ENCODE measurements at regions not wholly inside any gene's neighbourhood (a gene's known extent, or its start where the extent isn't known, plus 50 kb on each side); places are given as distances from the start of the nearest gene placed in this dataset.
A peak's percentile ranks its signal among the peaks of the same experiment; 100 is the strongest.

GRCh38 chr13:105200181-105200580, 1335.3 kb downstream of the EFNB2 start:
- Histone ChIP-seq H3K4me3 (no peak overlapping the region), H3K4me1 (ENCODE audit: insufficient read depth) (no peaks in the 10 kb centered on the region), H3K9me3 (ENCODE audit: low read depth) (no peaks in the 10 kb centered on the region), H3K36me3 (replicated peaks; ENCODE audit: insufficient read depth, low read depth) (no peaks in the 10 kb centered on the region), H2AFZ (no peak overlapping the region), H3K4me2 (no peak overlapping the region), H3K27me3 (no peaks in the 10 kb centered on the region), H3K27ac (no peak overlapping the region), H4K20me1 (ENCODE audit: insufficient read depth, poor library complexity, severe bottlenecking) (no peaks in the 10 kb centered on the region), H3K79me2 (no peaks in the 10 kb centered on the region), H3K9me2 (replicated peaks; ENCODE audit: insufficient read depth) (no peaks in the 10 kb centered on the region)
- no peak for TF ChIP-seq EZH2 (IDR thresholded peaks at IDR 0.05; ENCODE audit: borderline replicate concordance)
- no peak for TF ChIP-seq CTCF (IDR thresholded peaks at IDR 0.05; ENCODE audit: poor library complexity)
- TF ChIP-seq EZH2phosphoT487 (IDR thresholded peaks at IDR 0.05; ENCODE audit: low read depth, severe bottlenecking, unreplicated experiment), result no peak
- no peak for DNase-seq (ENCODE audit: low spot score)
- 64% methylated on average over 4 of the region's 4 CpGs for WGBS (ENCODE audit: low lambda C conversion rate, missing lambda C conversion rate)

- H3K4me2 ChIP-seq, result no peak overlapping the region
- no peak for TF ChIP-seq EZH2phosphoT487 (IDR thresholded peaks at IDR 0.05; ENCODE audit: low read depth, severe bottlenecking, unreplicated experiment)
- no peak for TF ChIP-seq CTCF (IDR thresholded peaks at IDR 0.05; ENCODE audit: poor library complexity)
- no peak for TF ChIP-seq EZH2 (IDR thresholded peaks at IDR 0.05; ENCODE audit: borderline replicate concordance)
- no peak overlapping the region for H2AFZ ChIP-seq
- no peak overlapping the region for H3K27ac ChIP-seq
- no peak overlapping the region for H3K4me3 ChIP-seq
- H3K9me3 ChIP-seq (ENCODE audit: low read depth), result no peaks in the 10 kb centered on the region
- H3K79me2 ChIP-seq, result no peaks in the 10 kb centered on the region
- H4K20me1 ChIP-seq (ENCODE audit: insufficient read depth, poor library complexity, severe bottlenecking), result no peaks in the 10 kb centered on the region
- WGBS (ENCODE audit: low lambda C conversion rate, missing lambda C conversion rate), result 82% methylated on average over 5 of the region's 5 CpGs
- peak; percentile 24 for DNase-seq (ENCODE audit: low spot score)
- no peaks in the 10 kb centered on the region for H3K9me2 ChIP-seq (replicated peaks; ENCODE audit: insufficient read depth)
- no peaks in the 10 kb centered on the region for H3K4me1 ChIP-seq (ENCODE audit: insufficient read depth)
- H3K27me3 ChIP-seq, result no peaks in the 10 kb centered on the region
- no peaks in the 10 kb centered on the region for H3K36me3 ChIP-seq (replicated peaks; ENCODE audit: insufficient read depth, low read depth)
These were observed 1339.4 kb downstream of the EFNB2 start for GRCh38 chr13:105196052-105196451.

- 96% methylated on average over 5 of the region's 5 CpGs for WGBS (ENCODE audit: low lambda C conversion rate, missing lambda C conversion rate)
- H4K20me1 ChIP-seq (ENCODE audit: insufficient read depth, poor library complexity, severe bottlenecking), result no peaks in the 10 kb centered on the region
- H2AFZ ChIP-seq, result no peak overlapping the region
- no peak for DNase-seq (ENCODE audit: low spot score)
- H3K79me2 ChIP-seq, result no peaks in the 10 kb centered on the region
- TF ChIP-seq EZH2phosphoT487 (IDR thresholded peaks at IDR 0.05; ENCODE audit: low read depth, severe bottlenecking, unreplicated experiment) (no peak), EZH2 (IDR thresholded peaks at IDR 0.05; ENCODE audit: borderline replicate concordance) (no peak), CTCF (IDR thresholded peaks at IDR 0.05; ENCODE audit: poor library complexity) (no peak)
- no peaks in the 10 kb centered on the region for H3K36me3 ChIP-seq (replicated peaks; ENCODE audit: insufficient read depth, low read depth)
- no peak overlapping the region for H3K27ac ChIP-seq
- H3K9me3 ChIP-seq (ENCODE audit: low read depth), result no peaks in the 10 kb centered on the region
- H3K9me2 ChIP-seq (replicated peaks; ENCODE audit: insufficient read depth), result no peaks in the 10 kb centered on the region
- no peak overlapping the region for H3K4me2 ChIP-seq
- H3K27me3 ChIP-seq, result no peaks in the 10 kb centered on the region
- no peaks in the 10 kb centered on the region for H3K4me1 ChIP-seq (ENCODE audit: insufficient read depth)
- H3K4me3 ChIP-seq, result no peak overlapping the region
These were observed 1342.4 kb downstream of the EFNB2 start for GRCh38 chr13:105193026-105193425.

GRCh38 chr13:105184201-105184600, 1351.3 kb downstream of the EFNB2 start:
- Histone ChIP-seq H3K27ac (no peak overlapping the region), H3K4me1 (ENCODE audit: insufficient read depth) (no peaks in the 10 kb centered on the region), H3K27me3 (no peaks in the 10 kb centered on the region), H3K9me2 (replicated peaks; ENCODE audit: insufficient read depth) (no peaks in the 10 kb centered on the region), H2AFZ (no peak overlapping the region), H3K4me2 (no peak overlapping the region), H3K9me3 (ENCODE audit: low read depth) (no peaks in the 10 kb centered on the region), H3K4me3 (no peak overlapping the region), H3K79me2 (no peaks in the 10 kb centered on the region), H4K20me1 (ENCODE audit: insufficient read depth, poor library complexity, severe bottlenecking) (no peaks in the 10 kb centered on the region), H3K36me3 (replicated peaks; ENCODE audit: insufficient read depth, low read depth) (no peaks in the 10 kb centered on the region)
- 96% methylated on average over 3 of the region's 3 CpGs for WGBS (ENCODE audit: low lambda C conversion rate, missing lambda C conversion rate)
- no peak for DNase-seq (ENCODE audit: low spot score)
- TF ChIP-seq CTCF (IDR thresholded peaks at IDR 0.05; ENCODE audit: poor library complexity) (no peak), EZH2phosphoT487 (IDR thresholded peaks at IDR 0.05; ENCODE audit: low read depth, severe bottlenecking, unreplicated experiment) (no peak), EZH2 (IDR thresholded peaks at IDR 0.05; ENCODE audit: borderline replicate concordance) (no peak)

Measured in hepatocyte (in vitro differentiated cells).